ENCODE measurements at regions not wholly inside any gene's neighbourhood (a gene's known extent, or its start where the extent isn't known, plus 50 kb on each side); places are given as distances from the start of the nearest gene placed in this dataset.
"Not testable (repeated sequence)": the region's sequence is repeated elsewhere in the genome, so short reads cannot be mapped to it uniquely, and the experiment has no call there.

DNA sequence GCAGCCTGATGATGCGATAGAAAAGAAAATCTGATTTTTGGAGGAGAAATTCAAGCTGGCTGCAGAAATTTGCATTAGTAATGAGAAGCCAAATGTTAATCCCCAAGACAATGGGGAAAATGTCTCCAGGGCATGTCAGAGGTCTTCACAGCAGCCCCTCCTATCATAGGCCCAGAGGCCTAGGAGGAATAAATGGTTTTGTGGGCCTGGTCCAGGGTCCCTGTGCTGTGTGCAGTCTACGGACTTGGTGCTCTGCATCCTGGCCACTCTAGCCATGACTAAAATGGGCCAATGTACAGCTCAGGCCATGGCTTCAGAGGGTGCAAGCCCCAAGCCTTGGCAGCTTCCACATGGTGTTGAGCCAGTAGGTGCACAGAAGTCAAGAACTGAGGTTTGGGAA, 303.8 kb upstream of the SEMA3C start:
- TF ChIP-seq FOXA1 (IDR thresholded peaks at IDR 0.05); SP1 (IDR thresholded peaks at IDR 0.05); BHLHE40 (IDR thresholded peaks at IDR 0.05; ENCODE audit: borderline replicate concordance); NFRKB (IDR thresholded peaks at IDR 0.05); FOXM1 (IDR thresholded peaks at IDR 0.05; ENCODE audit: borderline replicate concordance); SUZ12 (IDR thresholded peaks at IDR 0.05); TARDBP (IDR thresholded peaks at IDR 0.05); ARNT (IDR thresholded peaks at IDR 0.05); ZNF384 (IDR thresholded peaks at IDR 0.05); HDGF (IDR thresholded peaks at IDR 0.05; ENCODE audit: borderline replicate concordance); CTBP1 (IDR thresholded peaks at IDR 0.05; ENCODE audit: borderline replicate concordance); FOXK2 (IDR thresholded peaks at IDR 0.05); L3MBTL2 (conservative IDR thresholded peaks at IDR 0.05): not testable (repeated sequence)

Data from HEK293T (cell line).